GM12878 (cell line): ENCODE measurements at regions not wholly inside any gene's neighbourhood (a gene's known extent, or its start where the extent isn't known, plus 50 kb on each side); places are given as distances from the start of the nearest gene placed in this dataset.

Experiments
- ATAC-seq: fragments of 200-7000 bp; cut with Tn5 transposase; 3 replicates; pipeline ENCODE4 v1.9.1; 2020; ENCODE audit warnings: mild to moderate bottlenecking, moderate library complexity
- BruUV-seq: library from RNA; stranded (reverse); fragments of 400-500 nt; replicated peaks from 2 replicates; lab custom pipeline; 2021; lab: Mats Ljungman, UMichigan
- CTCF ChIA-PET: fragments of 300-600 bp; sonication (Branson Sonifier 250); formaldehyde crosslinking; extraction: SDS; loops from one replicate; lab custom pipeline; 2021; ENCODE audit warnings: inconsistent platforms; lab: Yijun Ruan, JAX
- POLR2A ChIA-PET: fragments of 350-600 bp; formaldehyde crosslinking; extraction: SDS; loops from one replicate; lab custom pipeline; 2021; ENCODE audit warnings: inconsistent platforms; lab: Charles Lee
- RAD21 ChIA-PET: fragments of 300-600 bp; sonication (Branson Sonifier 250); formaldehyde crosslinking; loops from one replicate; lab custom pipeline; 2023; ENCODE audit warnings: antibody characterized with exemption; ENCODE audit not compliant: unreplicated experiment; lab: Charles Lee
- SMC1A ChIA-PET: fragments of 300-600 bp; sonication (Branson Sonifier 250); formaldehyde crosslinking; loops from one replicate; lab custom pipeline; 2023; ENCODE audit not compliant: unreplicated experiment, uncharacterized antibody; lab: Charles Lee
- DNase-seq: peaks from one replicate; pipeline ENCODE4 v3.0.0-alpha.2; 2011; ENCODE audit warnings: low read depth, low spot score
- FAIRE-seq: peaks from 3 replicates; lab custom pipeline; 2011; peaks lifted over from hg19 to GRCh38; lab: Jason Lieb, UNC
- H2AFZ ChIP-seq: 2 replicates; pipeline ENCODE4 v1.6.0; 2011; ENCODE audit warnings: low read depth, low read length, control low read depth; ENCODE audit not compliant: control insufficient read depth
- H3K27ac ChIP-seq: 2 replicates; pipeline ENCODE4 v1.5.1; 2011; ENCODE audit warnings: control low read depth; ENCODE audit not compliant: control insufficient read depth, insufficient read depth
- H3K27me3 ChIP-seq, 2 experiments: replicated peaks in 1 of 2; 2 replicates each; pipeline versions ENCODE4 v1.6.0 to v1.6.1; 2011; ENCODE audit warnings: low read length in 1 of 2; ENCODE audit not compliant: control insufficient read depth in 2 of 2, insufficient read depth in 2 of 2
- H3K36me3 ChIP-seq, 2 experiments: 2 replicates each; pipeline ENCODE4 v1.5.1; 2011; ENCODE audit warnings: low read length in 1 of 2; ENCODE audit not compliant: control insufficient read depth in 2 of 2, insufficient read depth in 2 of 2
- H3K4me1 ChIP-seq: 2 replicates; pipeline ENCODE4 v1.6.1; 2011; ENCODE audit warnings: mild to moderate bottlenecking, low read length, moderate library complexity, mixed read lengths; ENCODE audit not compliant: control insufficient read depth, insufficient read depth
- H3K4me2 ChIP-seq: 2 replicates; pipeline ENCODE4 v1.6.0; 2011; ENCODE audit warnings: control low read depth; ENCODE audit not compliant: control insufficient read depth, insufficient read depth
- H3K4me3 ChIP-seq: fragments of 200-600 bp; sonication (generic); 2 replicates; pipeline ENCODE4 v1.5.1; 2016
- H3K79me2 ChIP-seq: 2 replicates; pipeline ENCODE4 v1.6.0; 2011; ENCODE audit warnings: low read length; ENCODE audit not compliant: control insufficient read depth, insufficient read depth
- H3K9ac ChIP-seq: 2 replicates; pipeline ENCODE4 v1.8.0; 2011; ENCODE audit warnings: low read length, control low read depth, mixed read lengths; ENCODE audit not compliant: control insufficient read depth, insufficient read depth
- H3K9me3 ChIP-seq: replicated peaks from 3 replicates; pipeline ENCODE4 v1.5.1; 2011; ENCODE audit warnings: mild to moderate bottlenecking, low read length; ENCODE audit not compliant: control insufficient read depth, insufficient read depth
- H4K20me1 ChIP-seq: 2 replicates; pipeline ENCODE4 v1.6.0; 2011; ENCODE audit not compliant: control insufficient read depth, insufficient read depth
- ASH2L ChIP-seq: fragments of 300-600, 200-600 bp; sonication (generic); IDR thresholded peaks from 2 replicates; pipeline ENCODE4 v1.6.1; 2017; ENCODE audit warnings: low read depth, mild to moderate bottlenecking, borderline replicate concordance
- BACH1 ChIP-seq: fragments of 450-650 bp; IDR thresholded peaks from 2 replicates; pipeline ENCODE4 v1.6.1; 2017; ENCODE audit warnings: mild to moderate bottlenecking, borderline replicate concordance
- CBX5 ChIP-seq: sonication (generic); IDR thresholded peaks from 2 replicates; pipeline ENCODE4 v1.6.1; 2016; ENCODE audit warnings: low read depth, moderate library complexity, mild to moderate bottlenecking, inconsistent platforms
- EGR1 ChIP-seq, 2 experiments: IDR thresholded peaks; 1 replicate in 1 of 2; 2 replicates in 1 of 2; pipeline ENCODE4 v1.6.1; 2011 to 2012; ENCODE audit warnings: low read depth in 2 of 2, low read length in 2 of 2, borderline replicate concordance in 1 of 2, mild to moderate bottlenecking in 1 of 2, moderate library complexity in 1 of 2
- FOXK2 ChIP-seq: fragments of 450-650 bp; IDR thresholded peaks from 2 replicates; pipeline ENCODE4 v1.6.1; 2017; ENCODE audit warnings: mild to moderate bottlenecking, moderate library complexity
- GABPA ChIP-seq: IDR thresholded peaks from 2 replicates; pipeline ENCODE4 v1.6.1; 2014; ENCODE audit warnings: antibody characterized with exemption, low read depth, mild to moderate bottlenecking, inconsistent platforms
- IKZF2 ChIP-seq, 2 experiments: fragments of 450-650 bp; IDR thresholded peaks; 2 replicates each; pipeline ENCODE4 v1.6.1; 2017; ENCODE audit warnings: mild to moderate bottlenecking in 2 of 2, moderate library complexity in 2 of 2
- NBN ChIP-seq: fragments of 450-650 bp; IDR thresholded peaks from 2 replicates; pipeline ENCODE4 v1.6.1; 2016
- PAX8 ChIP-seq: fragments of 450-650 bp; IDR thresholded peaks from 2 replicates; pipeline ENCODE4 v1.6.1; 2017; ENCODE audit warnings: mild to moderate bottlenecking, moderate library complexity
- POU2F2 ChIP-seq: IDR thresholded peaks from 3 replicates; pipeline ENCODE4 v1.6.1; 2011; ENCODE audit warnings: low read depth, mild to moderate bottlenecking, low read length, borderline replicate concordance
- RAD21 ChIP-seq: IDR thresholded peaks from 2 replicates; pipeline ENCODE4 v1.6.1; 2011; ENCODE audit warnings: mild to moderate bottlenecking, low read depth, low read length, moderate library complexity; ENCODE audit not compliant: insufficient read depth
- SMARCA5 ChIP-seq: fragments of 450-650 bp; IDR thresholded peaks from 2 replicates; pipeline ENCODE4 v1.6.1; 2017; ENCODE audit warnings: mild to moderate bottlenecking
- ZNF207 ChIP-seq: fragments of 450-650 bp; IDR thresholded peaks from 2 replicates; pipeline ENCODE4 v1.6.1; 2014; ENCODE audit warnings: antibody characterized with exemption, mild to moderate bottlenecking, borderline replicate concordance
- WGBS: methylation state at CpG from one replicate; pipeline ENCODE4 v1.1.6; 2016; ENCODE audit warnings: low lambda C conversion rate; ENCODE audit not compliant: insufficient replicate concordance, insufficient coverage; ENCODE audit errors: missing lambda C conversion rate; 5-methylcytosine and 5-hydroxymethylcytosine counted together
- in situ Hi-C: fragments of 300-500 bp; cut with MboI; formaldehyde crosslinking; loops from 9 replicates; pipeline ENCODE4 v1.14.3; 2018; ENCODE audit warnings: mixed read lengths
- intact Hi-C: fragments of 100-400 bp; cut with micrococcal nuclease; formaldehyde crosslinking; loops from one replicate; pipeline ENCODE4 v1.14.2; 2022; ENCODE audit not compliant: unreplicated experiment
- TF ChIP-seq, protein P1 (sequence below): fragments of 450-650 bp; IDR thresholded peaks from 2 replicates; pipeline ENCODE4 v1.6.1; 2016; ENCODE audit warnings: mild to moderate bottlenecking
- TF ChIP-seq, protein P2 (sequence below): IDR thresholded peaks from 2 replicates; pipeline ENCODE4 v1.6.1; 2011; ENCODE audit warnings: borderline replicate concordance, low read depth, mild to moderate bottlenecking, moderate library complexity, low read length; ENCODE audit not compliant: insufficient read depth, poor library complexity, severe bottlenecking
- TF ChIP-seq, protein P3 (sequence below): IDR thresholded peaks from 2 replicates; pipeline ENCODE4 v1.6.1; 2011; ENCODE audit warnings: mild to moderate bottlenecking, low read depth, low read length, moderate library complexity; ENCODE audit not compliant: insufficient replicate concordance
- TF ChIP-seq, protein P4 (sequence below): IDR thresholded peaks from 2 replicates; pipeline ENCODE4 v1.6.1; 2012; ENCODE audit warnings: low read depth, low read length, improper control_type of control experiment
- TF ChIP-seq, protein P5 (sequence below): fragments of 450-650 bp; IDR thresholded peaks from 2 replicates; pipeline ENCODE4 v1.6.1; 2014; ENCODE audit warnings: mild to moderate bottlenecking
- TF ChIP-seq, protein P6 (sequence below): IDR thresholded peaks from 2 replicates; pipeline ENCODE4 v1.6.1; 2012; ENCODE audit warnings: low read depth, low read length, improper control_type of control experiment

DNA sequence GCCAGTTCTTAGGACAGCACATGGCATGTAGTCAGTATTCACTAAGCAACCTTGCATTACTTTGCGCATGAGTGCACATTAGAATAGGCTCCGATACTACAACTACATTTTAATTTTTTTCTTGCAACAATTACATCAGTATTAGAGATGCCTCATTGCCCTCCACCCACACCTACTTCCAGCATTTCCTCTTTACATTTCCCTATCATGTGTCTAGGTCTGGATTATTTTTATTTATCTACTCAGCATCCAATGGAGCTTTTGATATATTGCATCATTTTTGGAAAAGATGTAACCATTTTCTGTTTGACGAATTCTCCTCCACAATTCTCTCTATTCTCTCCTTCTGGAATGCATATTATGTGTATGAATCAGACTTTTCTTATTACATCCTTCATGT is 258.2 kb upstream of the GLI3 start (continued):
- TF ChIP-seq, protein P1, sequence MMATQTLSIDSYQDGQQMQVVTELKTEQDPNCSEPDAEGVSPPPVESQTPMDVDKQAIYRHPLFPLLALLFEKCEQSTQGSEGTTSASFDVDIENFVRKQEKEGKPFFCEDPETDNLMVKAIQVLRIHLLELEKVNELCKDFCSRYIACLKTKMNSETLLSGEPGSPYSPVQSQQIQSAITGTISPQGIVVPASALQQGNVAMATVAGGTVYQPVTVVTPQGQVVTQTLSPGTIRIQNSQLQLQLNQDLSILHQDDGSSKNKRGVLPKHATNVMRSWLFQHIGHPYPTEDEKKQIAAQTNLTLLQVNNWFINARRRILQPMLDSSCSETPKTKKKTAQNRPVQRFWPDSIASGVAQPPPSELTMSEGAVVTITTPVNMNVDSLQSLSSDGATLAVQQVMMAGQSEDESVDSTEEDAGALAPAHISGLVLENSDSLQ = no peak
- TF ChIP-seq FOXK2 = no peak
- no peak for TF ChIP-seq CBX5
- TF ChIP-seq IKZF2 (IDR thresholded peaks at IDR 0.05) = no peak
- TF ChIP-seq RAD21 = no peak
- TF ChIP-seq, all 136 proteins: peak for 0

DNA sequence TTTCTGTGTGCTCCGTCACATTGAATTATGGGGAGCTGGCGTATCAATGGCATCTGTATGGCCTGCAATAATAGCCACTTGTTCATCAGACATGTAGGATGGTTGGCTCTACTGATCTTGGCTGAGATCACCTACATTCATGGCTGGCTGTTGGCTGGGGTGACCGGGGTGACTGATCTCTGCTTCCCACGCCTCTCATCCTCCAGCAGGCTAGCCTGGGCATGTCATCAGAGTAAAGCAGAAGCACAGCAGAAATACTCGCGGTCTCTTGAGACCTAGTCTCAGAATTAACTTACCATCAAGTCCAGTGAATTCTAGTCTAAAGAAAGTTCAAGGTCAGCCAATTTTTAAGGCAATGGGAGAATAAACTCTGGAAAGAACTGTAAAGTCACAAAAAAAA is 257.7 kb upstream of the GLI3 start:
- Histone ChIP-seq H3K9ac (no peak overlapping the region), H3K4me2 (no peak overlapping the region), H3K27ac (no peak overlapping the region), H3K79me2 (no peaks in the 10 kb centered on the region), H3K9me3 (no peaks in the 10 kb centered on the region), H3K27me3 (no peaks in the 10 kb centered on the region), H4K20me1 (no peaks in the 10 kb centered on the region), H2AFZ (no peak overlapping the region), H3K36me3 (no peaks in the 10 kb centered on the region), H3K4me3 (no peak overlapping the region), H3K4me1 (no peaks in the 10 kb centered on the region)
- no TSS peak for BruUV-seq
- FAIRE-seq = no peak
- ATAC-seq = no peak
- intact Hi-C loops = no loop called here
- POLR2A ChIA-PET = no interaction called here
- 51% methylated on average over 6 of the region's 6 CpGs for WGBS
- RAD21 ChIA-PET = no interaction called here
- DNase-seq = no peak
- CTCF ChIA-PET = no interaction called here
- SMC1A ChIA-PET = no interaction called here
- in situ Hi-C loops = no loop called here
- TF ChIP-seq, protein P2, sequence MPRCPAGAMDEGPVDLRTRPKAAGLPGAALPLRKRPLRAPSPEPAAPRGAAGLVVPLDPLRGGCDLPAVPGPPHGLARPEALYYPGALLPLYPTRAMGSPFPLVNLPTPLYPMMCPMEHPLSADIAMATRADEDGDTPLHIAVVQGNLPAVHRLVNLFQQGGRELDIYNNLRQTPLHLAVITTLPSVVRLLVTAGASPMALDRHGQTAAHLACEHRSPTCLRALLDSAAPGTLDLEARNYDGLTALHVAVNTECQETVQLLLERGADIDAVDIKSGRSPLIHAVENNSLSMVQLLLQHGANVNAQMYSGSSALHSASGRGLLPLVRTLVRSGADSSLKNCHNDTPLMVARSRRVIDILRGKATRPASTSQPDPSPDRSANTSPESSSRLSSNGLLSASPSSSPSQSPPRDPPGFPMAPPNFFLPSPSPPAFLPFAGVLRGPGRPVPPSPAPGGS = no peak
- TF ChIP-seq, protein P3, sequence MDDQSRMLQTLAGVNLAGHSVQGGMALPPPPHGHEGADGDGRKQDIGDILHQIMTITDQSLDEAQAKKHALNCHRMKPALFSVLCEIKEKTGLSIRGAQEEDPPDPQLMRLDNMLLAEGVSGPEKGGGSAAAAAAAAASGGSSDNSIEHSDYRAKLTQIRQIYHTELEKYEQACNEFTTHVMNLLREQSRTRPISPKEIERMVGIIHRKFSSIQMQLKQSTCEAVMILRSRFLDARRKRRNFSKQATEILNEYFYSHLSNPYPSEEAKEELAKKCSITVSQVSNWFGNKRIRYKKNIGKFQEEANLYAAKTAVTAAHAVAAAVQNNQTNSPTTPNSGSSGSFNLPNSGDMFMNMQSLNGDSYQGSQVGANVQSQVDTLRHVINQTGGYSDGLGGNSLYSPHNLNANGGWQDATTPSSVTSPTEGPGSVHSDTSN = no peak
- TF ChIP-seq ZNF207 (no peak), BACH1 (no peak), POU2F2 (no peak), PAX8 (no peak), SMARCA5 (no peak), EGR1 (IDR thresholded peaks at IDR 0.05; ENCODE audit: borderline replicate concordance in 1 of 2, low read depth in 2 of 2, low read length in 2 of 2) (no peak), NBN (no peak), GABPA (no peak), ASH2L (no peak)
- TF ChIP-seq, protein P4, sequence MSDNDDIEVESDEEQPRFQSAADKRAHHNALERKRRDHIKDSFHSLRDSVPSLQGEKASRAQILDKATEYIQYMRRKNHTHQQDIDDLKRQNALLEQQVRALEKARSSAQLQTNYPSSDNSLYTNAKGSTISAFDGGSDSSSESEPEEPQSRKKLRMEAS = no peak
- TF ChIP-seq, protein P5, sequence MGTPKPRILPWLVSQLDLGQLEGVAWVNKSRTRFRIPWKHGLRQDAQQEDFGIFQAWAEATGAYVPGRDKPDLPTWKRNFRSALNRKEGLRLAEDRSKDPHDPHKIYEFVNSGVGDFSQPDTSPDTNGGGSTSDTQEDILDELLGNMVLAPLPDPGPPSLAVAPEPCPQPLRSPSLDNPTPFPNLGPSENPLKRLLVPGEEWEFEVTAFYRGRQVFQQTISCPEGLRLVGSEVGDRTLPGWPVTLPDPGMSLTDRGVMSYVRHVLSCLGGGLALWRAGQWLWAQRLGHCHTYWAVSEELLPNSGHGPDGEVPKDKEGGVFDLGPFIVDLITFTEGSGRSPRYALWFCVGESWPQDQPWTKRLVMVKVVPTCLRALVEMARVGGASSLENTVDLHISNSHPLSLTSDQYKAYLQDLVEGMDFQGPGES = no peak
- TF ChIP-seq, protein P6, sequence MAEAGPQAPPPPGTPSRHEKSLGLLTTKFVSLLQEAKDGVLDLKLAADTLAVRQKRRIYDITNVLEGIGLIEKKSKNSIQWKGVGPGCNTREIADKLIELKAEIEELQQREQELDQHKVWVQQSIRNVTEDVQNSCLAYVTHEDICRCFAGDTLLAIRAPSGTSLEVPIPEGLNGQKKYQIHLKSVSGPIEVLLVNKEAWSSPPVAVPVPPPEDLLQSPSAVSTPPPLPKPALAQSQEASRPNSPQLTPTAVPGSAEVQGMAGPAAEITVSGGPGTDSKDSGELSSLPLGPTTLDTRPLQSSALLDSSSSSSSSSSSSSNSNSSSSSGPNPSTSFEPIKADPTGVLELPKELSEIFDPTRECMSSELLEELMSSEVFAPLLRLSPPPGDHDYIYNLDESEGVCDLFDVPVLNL = no peak
